Stimulated activated memory B cell treated with anti-CD40 and anti-IgM and Interleukin-4, amounts not matched to agents 10 μg/mL and 1 μg/mL and 100 μg/mL, for 72 hours (primary cell): ENCODE measurements at regions not wholly inside any gene's neighbourhood (a gene's known extent, or its start where the extent isn't known, plus 50 kb on each side); places are given as distances from the start of the nearest gene placed in this dataset.
"Not testable (repeated sequence)": the region's sequence is repeated elsewhere in the genome, so short reads cannot be mapped to it uniquely, and the experiment has no call there.

ENCODE experiments used
- ATAC-seq: fragments of 150-1000 bp; cut with Tn5 transposase; 2 replicates; pipeline ENCODE4 v1.10.0; 2021
- H3K27ac Mint-ChIP-seq: one replicate; pipeline ENCODE4 v1.8.0; 2022; ENCODE audit warnings: mild to moderate bottlenecking, mixed read lengths
- H3K27me3 Mint-ChIP-seq: one replicate; pipeline ENCODE4 v1.8.0; 2022; ENCODE audit warnings: mixed read lengths
- H3K36me3 Mint-ChIP-seq: one replicate; pipeline ENCODE4 v1.8.0; 2022; ENCODE audit warnings: mixed read lengths
- H3K4me1 Mint-ChIP-seq: one replicate; pipeline ENCODE4 v1.8.0; 2022; ENCODE audit warnings: mixed read lengths
- H3K4me3 Mint-ChIP-seq: one replicate; pipeline ENCODE4 v1.8.0; 2022; ENCODE audit warnings: mild to moderate bottlenecking, moderate library complexity, mixed read lengths
- H3K9me3 Mint-ChIP-seq: one replicate; pipeline ENCODE4 v1.8.0; 2022; ENCODE audit warnings: mixed read lengths

DNA sequence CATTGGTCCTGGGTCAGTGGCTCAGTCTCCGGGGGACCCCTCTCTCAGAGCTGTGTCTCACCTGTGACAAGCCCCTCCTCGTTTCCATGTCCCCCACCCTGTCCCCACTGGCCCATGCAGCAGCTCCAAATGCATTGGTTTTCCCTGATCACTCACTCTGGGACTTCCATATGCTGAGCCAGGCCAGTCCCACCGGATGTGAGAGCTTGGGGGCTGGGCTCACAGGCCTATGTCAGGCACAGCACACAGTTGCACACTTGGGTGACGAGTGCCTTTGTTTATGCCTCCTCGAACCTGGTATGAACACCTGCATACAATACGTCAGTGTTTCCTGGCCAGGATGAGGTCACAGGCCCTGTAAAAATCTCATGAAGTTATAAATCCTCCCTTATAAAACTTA is 232.5 kb downstream of the TFCP2L1 start:
- Mint-ChIP-seq H3K27me3 (peaks cover 7% of the 10 kb centered on the region), H3K27ac (no peak overlapping the region), H3K36me3 (no peaks in the 10 kb centered on the region), H3K9me3 (no peaks in the 10 kb centered on the region), H3K4me1 (no peaks in the 10 kb centered on the region), H3K4me3 (no peak overlapping the region)
- ATAC-seq = no peak

GRCh38 chr2:121055088-121055487 is 229.9 kb downstream of the TFCP2L1 start:
- no peaks in the 10 kb centered on the region for H3K4me1 Mint-ChIP-seq
- H3K4me3 Mint-ChIP-seq = no peak overlapping the region
- H3K27me3 Mint-ChIP-seq = peaks cover 15% of the 10 kb centered on the region
- ATAC-seq = no peak
- H3K27ac Mint-ChIP-seq = no peak overlapping the region
- no peaks in the 10 kb centered on the region for H3K36me3 Mint-ChIP-seq
- H3K9me3 Mint-ChIP-seq = no peaks in the 10 kb centered on the region

GRCh38 chr2:121055501-121055900 is 229.5 kb downstream of the TFCP2L1 start:
- Mint-ChIP-seq H3K4me1 (no peaks in the 10 kb centered on the region), H3K27me3 (peaks cover 15% of the 10 kb centered on the region), H3K9me3 (no peaks in the 10 kb centered on the region), H3K27ac (no peak overlapping the region), H3K4me3 (no peak overlapping the region), H3K36me3 (no peaks in the 10 kb centered on the region)
- ATAC-seq = no peak

GRCh38 chr2:121058852-121059558 is 226.0 kb downstream of the TFCP2L1 start:
- no peaks in the 10 kb centered on the region for H3K4me1 Mint-ChIP-seq
- no peaks in the 10 kb centered on the region for H3K9me3 Mint-ChIP-seq
- H3K27ac Mint-ChIP-seq = no peak overlapping the region
- H3K27me3 Mint-ChIP-seq = peaks cover 24% of the 10 kb centered on the region
- no peak for ATAC-seq
- H3K4me3 Mint-ChIP-seq = no peak overlapping the region
- no peaks in the 10 kb centered on the region for H3K36me3 Mint-ChIP-seq

DNA sequence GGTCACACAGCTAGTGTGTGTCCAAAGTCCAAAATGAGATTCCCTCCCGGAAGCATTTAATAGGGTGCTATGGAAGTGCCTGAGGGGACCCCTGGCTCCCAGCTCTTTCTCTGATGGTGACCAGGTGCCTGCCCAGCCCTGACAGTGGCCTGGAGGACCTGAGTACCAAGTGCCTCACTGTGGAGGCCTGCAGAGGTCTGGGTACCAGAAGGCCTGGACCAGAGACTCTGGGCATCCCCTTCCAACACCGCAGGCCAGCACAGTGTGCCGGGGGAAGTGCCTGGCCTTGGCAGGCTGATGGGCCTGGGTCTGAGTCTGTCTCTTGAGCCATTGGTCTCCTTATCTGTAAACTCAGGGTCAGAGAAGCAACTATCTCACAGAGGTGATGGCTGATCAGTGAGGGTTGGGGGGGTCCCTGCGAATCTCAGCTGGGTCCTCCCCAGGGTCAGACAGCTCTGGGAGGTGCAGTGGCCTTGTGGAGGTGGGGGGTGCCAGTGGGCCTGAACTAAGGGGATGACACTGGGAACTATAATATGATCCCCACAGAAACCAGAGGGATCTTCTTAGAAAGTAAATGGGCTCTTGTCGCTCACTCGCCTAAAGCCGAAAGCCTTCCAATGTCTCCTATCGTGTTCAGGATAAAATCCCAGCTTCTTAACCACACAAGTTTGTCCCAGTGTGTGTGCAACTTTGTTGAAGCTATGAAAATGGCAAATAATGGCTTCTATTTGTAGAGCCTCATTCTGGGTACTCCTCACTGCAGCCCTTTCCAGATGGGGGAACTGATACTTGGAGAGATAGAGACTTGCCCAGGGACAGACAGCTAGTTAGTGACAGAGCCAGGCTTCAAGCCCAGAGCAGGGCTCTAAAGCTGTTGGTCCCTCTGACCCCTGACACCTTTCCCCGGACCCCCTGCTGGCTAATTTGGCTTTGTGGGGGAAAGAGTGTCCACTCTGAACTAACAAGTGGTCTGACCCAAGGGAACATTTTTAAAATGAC is 225.1 kb downstream of the TFCP2L1 start:
- H3K27ac Mint-ChIP-seq = no peak overlapping the region
- no peaks in the 10 kb centered on the region for H3K4me1 Mint-ChIP-seq
- no peaks in the 10 kb centered on the region for H3K9me3 Mint-ChIP-seq
- peaks cover 24% of the 10 kb centered on the region for H3K27me3 Mint-ChIP-seq
- no peak for ATAC-seq
- H3K36me3 Mint-ChIP-seq = no peaks in the 10 kb centered on the region
- no peak overlapping the region for H3K4me3 Mint-ChIP-seq

DNA sequence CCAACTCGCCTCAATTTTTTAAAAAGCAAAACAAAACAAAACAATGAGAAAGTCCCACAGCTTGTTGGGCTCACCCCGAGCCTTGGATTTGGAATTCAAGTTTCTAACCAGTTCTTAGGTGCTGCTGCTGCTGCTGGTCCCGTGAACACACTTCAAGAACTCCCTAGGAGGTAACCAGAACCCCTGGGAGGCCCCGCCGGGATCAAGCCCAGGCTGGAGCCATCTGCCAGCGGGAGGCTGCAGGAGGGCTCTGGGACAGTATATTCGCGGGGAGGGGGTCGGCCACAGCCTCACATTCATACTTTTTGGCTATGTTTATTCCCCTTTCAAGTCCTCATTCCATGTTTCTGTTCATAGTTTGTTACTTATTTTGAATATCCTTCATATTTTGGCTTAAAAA is 223.4 kb downstream of the TFCP2L1 start:
- ATAC-seq = no peak
- H3K9me3 Mint-ChIP-seq = no peaks in the 10 kb centered on the region
- peaks cover 24% of the 10 kb centered on the region for H3K27me3 Mint-ChIP-seq
- no peak overlapping the region for H3K4me3 Mint-ChIP-seq
- no peaks in the 10 kb centered on the region for H3K4me1 Mint-ChIP-seq
- no peaks in the 10 kb centered on the region for H3K36me3 Mint-ChIP-seq
- no peak overlapping the region for H3K27ac Mint-ChIP-seq

GRCh38 chr2:121063471-121063870 is 221.5 kb downstream of the TFCP2L1 start:
- no peak overlapping the region for H3K4me3 Mint-ChIP-seq
- no peak overlapping the region for H3K27ac Mint-ChIP-seq
- ATAC-seq = no peak
- peaks cover 17% of the 10 kb centered on the region for H3K27me3 Mint-ChIP-seq
- H3K4me1 Mint-ChIP-seq = no peaks in the 10 kb centered on the region
- no peaks in the 10 kb centered on the region for H3K9me3 Mint-ChIP-seq
- no peaks in the 10 kb centered on the region for H3K36me3 Mint-ChIP-seq

DNA sequence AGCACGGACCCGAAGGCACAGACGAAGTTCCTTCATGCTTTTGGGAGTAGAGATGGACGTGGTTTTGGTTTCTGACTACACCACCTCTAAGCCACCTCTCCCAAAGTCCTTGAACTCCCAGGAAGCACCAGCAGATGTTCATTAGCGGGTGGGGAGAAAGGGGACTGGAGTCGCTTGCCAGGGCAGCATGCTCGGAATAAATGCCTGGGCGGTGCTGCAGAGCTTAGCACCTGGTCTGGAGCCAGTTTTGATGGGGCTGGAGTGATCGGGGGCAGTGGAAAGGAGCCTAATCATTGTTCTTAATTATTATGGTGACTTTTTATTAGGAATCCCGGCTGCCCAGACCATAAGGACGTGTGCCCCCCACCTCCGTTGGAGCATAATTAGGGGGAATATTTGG is 220.8 kb downstream of the TFCP2L1 start:
- no peak overlapping the region for H3K4me3 Mint-ChIP-seq
- no peak for ATAC-seq

DNA sequence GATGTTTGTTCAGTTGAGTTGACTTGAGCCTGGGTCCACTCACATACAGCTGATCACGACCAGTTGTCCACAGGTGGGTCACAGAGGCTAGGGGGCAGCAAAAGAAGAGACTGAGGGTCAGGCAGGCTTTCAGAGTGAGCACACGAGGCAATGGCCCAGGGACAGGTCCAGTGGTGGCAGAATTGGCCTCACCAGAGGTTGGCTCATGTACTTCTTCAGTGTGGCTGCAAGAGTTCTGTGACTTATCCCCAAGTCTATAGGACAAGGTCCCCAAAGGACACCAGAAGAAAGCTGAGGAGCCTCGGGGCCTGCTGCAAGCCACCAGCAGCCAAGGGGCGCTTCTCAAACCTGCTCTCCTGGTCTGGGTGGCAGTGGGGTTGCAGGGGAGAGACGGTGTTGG is 219.8 kb downstream of the TFCP2L1 start:
- ATAC-seq = no peak
- Mint-ChIP-seq H3K4me1 (no peaks in the 10 kb centered on the region), H3K27ac (no peak overlapping the region), H3K36me3 (no peaks in the 10 kb centered on the region), H3K4me3 (no peak overlapping the region), H3K9me3 (no peaks in the 10 kb centered on the region), H3K27me3 (peaks cover 17% of the 10 kb centered on the region)

More for the DNA sequence above, 220.8 kb downstream of the TFCP2L1 start:
- Mint-ChIP-seq H3K9me3 (no peaks in the 10 kb centered on the region), H3K27ac (no peak overlapping the region), H3K27me3 (peaks cover 17% of the 10 kb centered on the region), H3K36me3 (no peaks in the 10 kb centered on the region), H3K4me1 (no peaks in the 10 kb centered on the region)

- Mint-ChIP-seq H3K27me3 (peaks cover 17% of the 10 kb centered on the region), H3K9me3 (no peaks in the 10 kb centered on the region), H3K4me3 (no peak overlapping the region), H3K4me1 (no peaks in the 10 kb centered on the region), H3K27ac (no peak overlapping the region), H3K36me3 (no peaks in the 10 kb centered on the region)
- ATAC-seq = no peak
Measured at GRCh38 chr2:121066526-121066925, 218.5 kb downstream of the TFCP2L1 start.

GRCh38 chr2:121068851-121069250 is 216.2 kb downstream of the TFCP2L1 start:
- Mint-ChIP-seq H3K9me3 (no peaks in the 10 kb centered on the region), H3K4me3 (no peak overlapping the region), H3K4me1 (no peaks in the 10 kb centered on the region), H3K27me3 (peaks cover under 1% of the 10 kb centered on the region), H3K36me3 (no peaks in the 10 kb centered on the region), H3K27ac (no peak overlapping the region)
- ATAC-seq = no peak

GRCh38 chr2:121069434-121069969 is 215.5 kb downstream of the TFCP2L1 start:
- Mint-ChIP-seq H3K36me3 (no peaks in the 10 kb centered on the region), H3K4me1 (no peaks in the 10 kb centered on the region), H3K27ac (no peak overlapping the region), H3K9me3 (no peaks in the 10 kb centered on the region), H3K27me3 (no peaks in the 10 kb centered on the region), H3K4me3 (no peak overlapping the region)
- ATAC-seq = no peak

GRCh38 chr2:121070061-121070460 is 214.9 kb downstream of the TFCP2L1 start:
- H3K9me3 Mint-ChIP-seq, ATAC-seq: not testable (repeated sequence)

DNA sequence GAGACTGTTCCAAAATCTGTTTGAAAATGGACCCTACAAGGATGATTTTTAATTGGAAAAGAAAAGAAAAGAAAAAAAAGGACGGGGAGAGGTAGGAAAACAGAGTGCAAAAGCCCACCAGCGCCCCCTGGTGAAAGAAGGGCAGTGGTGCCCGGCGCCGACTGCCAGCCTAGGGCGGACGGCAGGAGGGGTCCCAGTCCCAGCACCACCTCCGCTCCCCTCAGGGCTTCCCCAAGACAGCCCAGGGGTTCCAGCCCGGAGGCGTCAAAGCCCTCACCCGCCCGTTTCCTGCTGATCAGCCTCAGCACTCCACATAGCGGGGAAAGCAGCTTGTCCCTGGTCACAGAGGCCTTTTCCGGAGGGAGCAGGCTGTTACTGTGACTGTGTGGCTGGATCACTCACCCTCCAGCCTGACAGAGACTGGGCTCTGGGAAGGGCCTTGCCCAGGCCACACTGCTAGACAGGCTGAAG is 213.9 kb downstream of the TFCP2L1 start:
- no peak overlapping the region for H3K27ac Mint-ChIP-seq

More at GRCh38 chr2:121070061-121070460, 214.9 kb downstream of the TFCP2L1 start:
- not testable (repeated sequence) for H3K4me3 Mint-ChIP-seq, H3K4me1 Mint-ChIP-seq, H3K36me3 Mint-ChIP-seq, H3K27me3 Mint-ChIP-seq, H3K27ac Mint-ChIP-seq

GRCh38 chr2:121072784-121073183 is 212.2 kb downstream of the TFCP2L1 start:
- ATAC-seq = no peak
- Mint-ChIP-seq H3K4me3 (no peak overlapping the region), H3K27me3 (peaks cover 12% of the 10 kb centered on the region), H3K9me3 (no peaks in the 10 kb centered on the region), H3K4me1 (peaks cover 8% of the 10 kb centered on the region), H3K36me3 (no peaks in the 10 kb centered on the region), H3K27ac (no peak overlapping the region)

More for the DNA sequence above, 213.9 kb downstream of the TFCP2L1 start:
- Mint-ChIP-seq H3K4me1 (peaks cover 7% of the 10 kb centered on the region), H3K36me3 (no peaks in the 10 kb centered on the region), H3K27me3 (peaks cover 8% of the 10 kb centered on the region), H3K4me3 (no peak overlapping the region), H3K9me3 (no peaks in the 10 kb centered on the region)
- ATAC-seq = no peak
